Activated CD4-positive, alpha-beta memory T cell treated with anti-CD3 and anti-CD28 coated beads for 36 hours (primary cell): ENCODE measurements at regions not wholly inside any gene's neighbourhood (a gene's known extent, or its start where the extent isn't known, plus 50 kb on each side); places are given as distances from the start of the nearest gene placed in this dataset.

Experiments
- CTCF ChIA-PET: fragments of 350-600 bp; sonication (Branson Sonifier 250); formaldehyde crosslinking; loops from one replicate; lab custom pipeline; 2021; ENCODE audit warnings: antibody characterized with exemption, inconsistent platforms; lab: Charles Lee
- POLR2A ChIA-PET: fragments of 350-600 bp; sonication (Branson Sonifier 250); formaldehyde crosslinking; loops from one replicate; lab custom pipeline; 2021; ENCODE audit warnings: antibody characterized with exemption; lab: Charles Lee
- DNase-seq: peaks from one replicate; pipeline ENCODE4 v3.0.0-alpha.2; 2020
- H3K27ac Mint-ChIP-seq: one replicate; pipeline ENCODE4 v1.8.0; 2021; ENCODE audit warnings: mixed read lengths
- H3K27me3 Mint-ChIP-seq: one replicate; pipeline ENCODE4 v1.8.0; 2021; ENCODE audit warnings: mixed read lengths
- H3K36me3 Mint-ChIP-seq: one replicate; pipeline ENCODE4 v1.8.0; 2021; ENCODE audit warnings: mixed read lengths
- H3K4me1 Mint-ChIP-seq: one replicate; pipeline ENCODE4 v1.8.0; 2021; ENCODE audit warnings: low read depth, mixed read lengths
- H3K4me3 Mint-ChIP-seq: one replicate; pipeline ENCODE4 v1.8.0; 2021; ENCODE audit warnings: mild to moderate bottlenecking, mixed read lengths
- H3K9me3 Mint-ChIP-seq: one replicate; pipeline ENCODE4 v1.8.0; 2021; ENCODE audit warnings: mixed read lengths
- intact Hi-C: fragments of 100-400 bp; cut with micrococcal nuclease; formaldehyde crosslinking; loops from one replicate; pipeline ENCODE4 v1.15.1; 2023

- CTCF ChIA-PET = no interaction called here
- no peak for DNase-seq
- Mint-ChIP-seq H3K27ac (no peak overlapping the region), H3K4me3 (no peak overlapping the region), H3K4me1 (no peaks in the 10 kb centered on the region), H3K36me3 (no peaks in the 10 kb centered on the region), H3K9me3 (no peaks in the 10 kb centered on the region), H3K27me3 (no peaks in the 10 kb centered on the region)
- intact Hi-C loops = no loop called here
- POLR2A ChIA-PET = no interaction called here
Measured at GRCh38 chr19:28899703-28900102, 313.2 kb downstream of the UQCRFS1 start.

GRCh38 chr19:28898249-28898648 is 314.7 kb downstream of the UQCRFS1 start:
- CTCF ChIA-PET = no interaction called here
- H3K9me3 Mint-ChIP-seq = no peaks in the 10 kb centered on the region
- H3K36me3 Mint-ChIP-seq = no peaks in the 10 kb centered on the region
- H3K4me1 Mint-ChIP-seq = no peaks in the 10 kb centered on the region
- H3K4me3 Mint-ChIP-seq = no peak overlapping the region
- no peaks in the 10 kb centered on the region for H3K27me3 Mint-ChIP-seq
- DNase-seq = no peak
- intact Hi-C loops = no loop called here
- POLR2A ChIA-PET = no interaction called here
- no peak overlapping the region for H3K27ac Mint-ChIP-seq

- intact Hi-C loops = no loop called here
- ChIA-PET POLR2A (no interaction called here), CTCF (no interaction called here)
Measured at GRCh38 chr19:28889941-28890670, 322.8 kb downstream of the UQCRFS1 start.

GRCh38 chr19:28887920-28888618 is 324.9 kb downstream of the UQCRFS1 start:
- no peaks in the 10 kb centered on the region for H3K9me3 Mint-ChIP-seq
- CTCF ChIA-PET = no interaction called here
- no peaks in the 10 kb centered on the region for H3K4me1 Mint-ChIP-seq

More at GRCh38 chr19:28889941-28890670, 322.8 kb downstream of the UQCRFS1 start:
- H3K9me3 Mint-ChIP-seq = no peaks in the 10 kb centered on the region
- peaks cover 11% of the 10 kb centered on the region for H3K27me3 Mint-ChIP-seq
- no peak overlapping the region for H3K27ac Mint-ChIP-seq
- H3K36me3 Mint-ChIP-seq = no peaks in the 10 kb centered on the region
- no peak overlapping the region for H3K4me3 Mint-ChIP-seq
- DNase-seq = no peak
- no peaks in the 10 kb centered on the region for H3K4me1 Mint-ChIP-seq

GRCh38 chr19:28886708-28887107 is 326.2 kb downstream of the UQCRFS1 start:
- ChIA-PET POLR2A (no interaction called here), CTCF (no interaction called here)
- intact Hi-C loops = no loop called here
- peaks cover 11% of the 10 kb centered on the region for H3K27me3 Mint-ChIP-seq
- no peak overlapping the region for H3K4me3 Mint-ChIP-seq
- DNase-seq = no peak
- no peaks in the 10 kb centered on the region for H3K4me1 Mint-ChIP-seq
- H3K9me3 Mint-ChIP-seq = no peaks in the 10 kb centered on the region
- H3K36me3 Mint-ChIP-seq = no peaks in the 10 kb centered on the region
- H3K27ac Mint-ChIP-seq = no peak overlapping the region

More at GRCh38 chr19:28887920-28888618, 324.9 kb downstream of the UQCRFS1 start:
- intact Hi-C loops = no loop called here
- Mint-ChIP-seq H3K27ac (no peak overlapping the region), H3K27me3 (peaks cover 11% of the 10 kb centered on the region), H3K4me3 (no peak overlapping the region), H3K36me3 (no peaks in the 10 kb centered on the region)
- DNase-seq = no peak
- POLR2A ChIA-PET = no interaction called here

- no peaks in the 10 kb centered on the region for H3K9me3 Mint-ChIP-seq
- H3K27me3 Mint-ChIP-seq = peaks cover 13% of the 10 kb centered on the region
- POLR2A ChIA-PET = no interaction called here
Measured at GRCh38 chr19:28885965-28886364, 327.0 kb downstream of the UQCRFS1 start.

GRCh38 chr19:28884786-28885476 is 328.0 kb downstream of the UQCRFS1 start:
- intact Hi-C loops = no loop called here
- POLR2A ChIA-PET = no interaction called here
- Mint-ChIP-seq H3K4me3 (no peak overlapping the region), H3K36me3 (no peaks in the 10 kb centered on the region), H3K27me3 (peaks cover 13% of the 10 kb centered on the region), H3K9me3 (no peaks in the 10 kb centered on the region), H3K4me1 (no peaks in the 10 kb centered on the region), H3K27ac (no peak overlapping the region)
- no peak for DNase-seq
- CTCF ChIA-PET = no interaction called here

More at GRCh38 chr19:28885965-28886364, 327.0 kb downstream of the UQCRFS1 start:
- intact Hi-C loops = no loop called here
- Mint-ChIP-seq H3K4me1 (no peaks in the 10 kb centered on the region), H3K27ac (no peak overlapping the region), H3K36me3 (no peaks in the 10 kb centered on the region), H3K4me3 (no peak overlapping the region)
- CTCF ChIA-PET = no interaction called here
- DNase-seq = no peak

- DNase-seq = no peak
- intact Hi-C loops = no loop called here
- POLR2A ChIA-PET = no interaction called here
- CTCF ChIA-PET = no interaction called here
- no peaks in the 10 kb centered on the region for H3K36me3 Mint-ChIP-seq
- no peak overlapping the region for H3K27ac Mint-ChIP-seq
- H3K4me1 Mint-ChIP-seq = no peaks in the 10 kb centered on the region
- H3K27me3 Mint-ChIP-seq = peaks cover 13% of the 10 kb centered on the region
- no peak overlapping the region for H3K4me3 Mint-ChIP-seq
- no peaks in the 10 kb centered on the region for H3K9me3 Mint-ChIP-seq
Measured at GRCh38 chr19:28883241-28883693, 329.7 kb downstream of the UQCRFS1 start.

- intact Hi-C loops = no loop called here
- no peak overlapping the region for H3K27ac Mint-ChIP-seq
Measured at GRCh38 chr19:28882818-28883217, 330.1 kb downstream of the UQCRFS1 start.

GRCh38 chr19:28881616-28882015 is 331.3 kb downstream of the UQCRFS1 start:
- Mint-ChIP-seq H3K4me1 (no peaks in the 10 kb centered on the region), H3K9me3 (no peaks in the 10 kb centered on the region), H3K27me3 (peaks cover 11% of the 10 kb centered on the region), H3K4me3 (no peak overlapping the region), H3K36me3 (no peaks in the 10 kb centered on the region), H3K27ac (no peak overlapping the region)
- intact Hi-C loops = no loop called here
- ChIA-PET CTCF (no interaction called here), POLR2A (no interaction called here)
- DNase-seq = no peak

More at GRCh38 chr19:28882818-28883217, 330.1 kb downstream of the UQCRFS1 start:
- POLR2A ChIA-PET = no interaction called here
- Mint-ChIP-seq H3K4me3 (no peak overlapping the region), H3K4me1 (no peaks in the 10 kb centered on the region), H3K9me3 (no peaks in the 10 kb centered on the region), H3K27me3 (peaks cover 12% of the 10 kb centered on the region), H3K36me3 (no peaks in the 10 kb centered on the region)
- CTCF ChIA-PET = no interaction called here
- no peak for DNase-seq

- Mint-ChIP-seq H3K4me1 (no peaks in the 10 kb centered on the region), H3K9me3 (no peaks in the 10 kb centered on the region), H3K4me3 (no peak overlapping the region), H3K27ac (no peak overlapping the region), H3K36me3 (no peaks in the 10 kb centered on the region), H3K27me3 (peaks cover 9% of the 10 kb centered on the region)
- DNase-seq = no peak
- ChIA-PET POLR2A (no interaction called here), CTCF (no interaction called here)
- intact Hi-C loops = no loop called here
Measured at GRCh38 chr19:28880735-28881401, 332.1 kb downstream of the UQCRFS1 start.
